GM12878 (cell line): ENCODE measurements at regions not wholly inside any gene's neighbourhood (a gene's known extent, or its start where the extent isn't known, plus 50 kb on each side); places are given as distances from the start of the nearest gene placed in this dataset. TPM values are rescaled to one million over a fixed set of nuclear protein-coding genes. Genes with fewer than 3 reads are reported as not detected.

Experiments used
- small RNA-seq: library from RNA; depleted of rRNA; stranded (forward); fragments of <200 nt; gene quantifications from one replicate; pipeline ENCODE3, GENCODE V24; 2014

Small RNAs in the stretch of these regions (small RNA-seq; reads per million reads assigned to genes)
- gene AC021006.3 = not detected
- not detected for gene AC109810.1
